ENCODE measurements at regions not wholly inside any gene's neighbourhood (a gene's known extent, or its start where the extent isn't known, plus 50 kb on each side); places are given as distances from the start of the nearest gene placed in this dataset.

GRCh38 chr2:216920143-216920876 lies 60.4 kb upstream of the TNP1 start:
- Histone ChIP-seq H3K9me3 (no peaks in the 10 kb centered on the region), H3K27me3 (no peaks in the 10 kb centered on the region), H3K36me3 (replicated peaks in 1 of 2; ENCODE audit: insufficient read depth in 1 of 2, low read depth in 2 of 2) (no peaks in the 10 kb centered on the region), H3K4me1 (no peaks in the 10 kb centered on the region), H3K27ac (no peak overlapping the region), H3K4me3 (no peak overlapping the region)
- ATAC-seq (no peak), DNase-seq (no peak)
- WGBS, 2 donors, result 87 to 89% methylated on average over 8 of the region's 8 CpGs
- intact Hi-C loops (cut with DNase I), result no loop called here
- no peak for TF ChIP-seq POLR2A (IDR thresholded peaks at IDR 0.05)
- TF ChIP-seq, protein P1, sequence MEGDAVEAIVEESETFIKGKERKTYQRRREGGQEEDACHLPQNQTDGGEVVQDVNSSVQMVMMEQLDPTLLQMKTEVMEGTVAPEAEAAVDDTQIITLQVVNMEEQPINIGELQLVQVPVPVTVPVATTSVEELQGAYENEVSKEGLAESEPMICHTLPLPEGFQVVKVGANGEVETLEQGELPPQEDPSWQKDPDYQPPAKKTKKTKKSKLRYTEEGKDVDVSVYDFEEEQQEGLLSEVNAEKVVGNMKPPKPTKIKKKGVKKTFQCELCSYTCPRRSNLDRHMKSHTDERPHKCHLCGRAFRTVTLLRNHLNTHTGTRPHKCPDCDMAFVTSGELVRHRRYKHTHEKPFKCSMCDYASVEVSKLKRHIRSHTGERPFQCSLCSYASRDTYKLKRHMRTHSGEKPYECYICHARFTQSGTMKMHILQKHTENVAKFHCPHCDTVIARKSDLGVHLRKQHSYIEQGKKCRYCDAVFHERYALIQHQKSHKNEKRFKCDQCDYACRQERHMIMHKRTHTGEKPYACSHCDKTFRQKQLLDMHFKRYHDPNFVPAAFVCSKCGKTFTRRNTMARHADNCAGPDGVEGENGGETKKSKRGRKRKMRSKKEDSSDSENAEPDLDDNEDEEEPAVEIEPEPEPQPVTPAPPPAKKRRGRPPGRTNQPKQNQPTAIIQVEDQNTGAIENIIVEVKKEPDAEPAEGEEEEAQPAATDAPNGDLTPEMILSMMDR (IDR thresholded peaks at IDR 0.05), result no peak

- intact Hi-C loops (cut with DNase I), result no loop called here
- WGBS, 2 donors, result 86 to 93% methylated on average over 6 of the region's 6 CpGs
Measured at GRCh38 chr2:216918088-216918680, 58.3 kb upstream of the TNP1 start.

GRCh38 chr2:216916956-216917650 lies 57.2 kb upstream of the TNP1 start:
- Histone ChIP-seq H3K4me3 (no peak overlapping the region), H3K27me3 (no peaks in the 10 kb centered on the region), H3K9me3 (no peaks in the 10 kb centered on the region), H3K27ac (no peak overlapping the region), H3K4me1 (no peaks in the 10 kb centered on the region), H3K36me3 (replicated peaks in 1 of 2; ENCODE audit: insufficient read depth in 1 of 2, low read depth in 2 of 2) (no peaks in the 10 kb centered on the region)
- DNase-seq, result no peak
- no peak for ATAC-seq
- TF ChIP-seq, protein P1 (IDR thresholded peaks at IDR 0.05), result no peak
- no peak for TF ChIP-seq POLR2A (IDR thresholded peaks at IDR 0.05)
- intact Hi-C loops (cut with DNase I), result no loop called here
- WGBS, 2 donors, result 90 to 95% methylated on average over 3 of the region's 3 CpGs

More at GRCh38 chr2:216918088-216918680, 58.3 kb upstream of the TNP1 start:
- H3K27ac ChIP-seq, result no peak overlapping the region
- no peaks in the 10 kb centered on the region for H3K9me3 ChIP-seq
- no peaks in the 10 kb centered on the region for H3K27me3 ChIP-seq
- no peaks in the 10 kb centered on the region for H3K36me3 ChIP-seq (replicated peaks in 1 of 2; ENCODE audit: insufficient read depth in 1 of 2, low read depth in 2 of 2)
- no peak overlapping the region for H3K4me3 ChIP-seq
- ATAC-seq, result no peak
- DNase-seq, result no peak
- H3K4me1 ChIP-seq, result no peaks in the 10 kb centered on the region
- TF ChIP-seq POLR2A (IDR thresholded peaks at IDR 0.05), result no peak
- TF ChIP-seq, protein P1 (IDR thresholded peaks at IDR 0.05), result no peak

GRCh38 chr2:216915557-216916150 lies 55.8 kb upstream of the TNP1 start:
- intact Hi-C loops (cut with DNase I), result no loop called here
- Histone ChIP-seq H3K27ac (no peak overlapping the region), H3K9me3 (no peaks in the 10 kb centered on the region), H3K36me3 (replicated peaks in 1 of 2; ENCODE audit: insufficient read depth in 1 of 2, low read depth in 2 of 2) (no peaks in the 10 kb centered on the region), H3K4me3 (no peak overlapping the region), H3K27me3 (no peaks in the 10 kb centered on the region), H3K4me1 (no peaks in the 10 kb centered on the region)
- no peak for TF ChIP-seq POLR2A (IDR thresholded peaks at IDR 0.05)
- DNase-seq, result no peak
- WGBS, 2 donors, result 82 to 83% methylated on average over 12 of the region's 12 CpGs
- no peak for ATAC-seq

DNA sequence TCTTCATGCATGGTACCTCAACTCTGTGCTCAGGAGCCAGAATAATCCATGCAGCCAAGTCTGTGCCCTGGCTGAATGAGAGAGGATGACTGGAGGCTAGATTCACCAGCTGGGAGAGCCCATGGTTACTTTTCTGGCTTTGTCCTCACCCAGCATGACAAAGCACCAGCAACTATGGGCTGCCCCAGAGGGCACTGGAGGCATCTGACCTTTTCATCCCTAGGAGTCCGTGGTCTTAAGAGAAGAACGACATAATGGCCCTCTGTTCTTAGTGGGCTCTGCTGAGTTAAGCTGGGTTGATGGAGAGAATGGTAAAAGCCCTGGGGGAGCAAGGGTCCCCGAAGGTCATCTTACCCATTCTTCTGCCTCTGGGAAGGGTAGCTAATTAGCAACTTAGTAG lies 54.6 kb upstream of the TNP1 start:
- no peak for TF ChIP-seq POLR2A (IDR thresholded peaks at IDR 0.05)
- TF ChIP-seq, protein P1 (IDR thresholded peaks at IDR 0.05), result no peak
- intact Hi-C loops (cut with DNase I), result no loop called here
- Histone ChIP-seq H3K27me3 (no peaks in the 10 kb centered on the region), H3K36me3 (replicated peaks in 1 of 2; ENCODE audit: insufficient read depth in 1 of 2, low read depth in 2 of 2) (no peaks in the 10 kb centered on the region), H3K4me3 (no peak overlapping the region), H3K9me3 (no peaks in the 10 kb centered on the region), H3K27ac (no peak overlapping the region), H3K4me1 (no peaks in the 10 kb centered on the region)
- no peak for DNase-seq
- ATAC-seq, result no peak
- 67 to 78% methylated on average over 3 of the region's 3 CpGs for WGBS, 2 donors

All from body of pancreas (tissue), 4 donors.